ENCODE measurements at regions not wholly inside any gene's neighbourhood (a gene's known extent, or its start where the extent isn't known, plus 50 kb on each side); places are given as distances from the start of the nearest gene placed in this dataset.
A peak's percentile ranks its signal among the peaks of the same experiment; 100 is the strongest.

GRCh38 chr22:49548356-49549202 lies 279.1 kb downstream of the BRD1 start:
- no peak for DNase-seq (ENCODE audit: low spot score)

GRCh38 chr22:49547751-49548239 lies 279.9 kb downstream of the BRD1 start:
- DNase-seq (ENCODE audit: low spot score): no peak

- no peak for DNase-seq (ENCODE audit: low spot score)
These were observed 280.7 kb downstream of the BRD1 start for GRCh38 chr22:49546811-49547585.

GRCh38 chr22:49545606-49546005 lies 282.1 kb downstream of the BRD1 start:
- DNase-seq (ENCODE audit: low spot score): no peak

GRCh38 chr22:49544286-49544685 lies 283.4 kb downstream of the BRD1 start:
- no peak for DNase-seq (ENCODE audit: low spot score)

- DNase-seq (ENCODE audit: low spot score): no peak
These were observed 283.8 kb downstream of the BRD1 start for GRCh38 chr22:49543876-49544275.

- DNase-seq (ENCODE audit: low spot score): no peak
These were observed 285.9 kb downstream of the BRD1 start for GRCh38 chr22:49541693-49542230.

GRCh38 chr22:49540913-49541692 lies 286.6 kb downstream of the BRD1 start:
- no peak for DNase-seq (ENCODE audit: low spot score)

GRCh38 chr22:49540084-49540912 lies 287.4 kb downstream of the BRD1 start:
- no peak for DNase-seq (ENCODE audit: low spot score)

- DNase-seq (ENCODE audit: low spot score): no peak
These were observed 289.7 kb downstream of the BRD1 start for GRCh38 chr22:49538006-49538405.

GRCh38 chr22:49536571-49537131 lies 291.0 kb downstream of the BRD1 start:
- DNase-seq (ENCODE audit: low spot score): peak; percentile 61

GRCh38 chr22:49535527-49536125 lies 292.0 kb downstream of the BRD1 start:
- DNase-seq (ENCODE audit: low spot score): no peak

GRCh38 chr22:49535126-49535525 lies 292.5 kb downstream of the BRD1 start:
- no peak for DNase-seq (ENCODE audit: low spot score)

- no peak for DNase-seq (ENCODE audit: low spot score)
These were observed 293.3 kb downstream of the BRD1 start for GRCh38 chr22:49534386-49534785.

GRCh38 chr22:49533886-49534285 lies 293.8 kb downstream of the BRD1 start:
- no peak for DNase-seq (ENCODE audit: low spot score)

GRCh38 chr22:49532869-49533802 lies 294.5 kb downstream of the BRD1 start:
- DNase-seq (ENCODE audit: low spot score): no peak

- no peak for DNase-seq (ENCODE audit: low spot score)
These were observed 296.3 kb downstream of the BRD1 start for GRCh38 chr22:49531368-49531791.

- DNase-seq (ENCODE audit: low spot score): no peak
These were observed 296.9 kb downstream of the BRD1 start for GRCh38 chr22:49530671-49531367.

- DNase-seq (ENCODE audit: low spot score): no peak
These were observed 299.3 kb downstream of the BRD1 start for GRCh38 chr22:49528420-49528720.
